WTC11 (cell line): ENCODE measurements at regions not wholly inside any gene's neighbourhood (a gene's known extent, or its start where the extent isn't known, plus 50 kb on each side); places are given as distances from the start of the nearest gene placed in this dataset.

Experiments
- ZNF121 ChIP-seq: sonication (generic); formaldehyde crosslinking; IDR thresholded peaks from 2 replicates; pipeline ENCODE4 v1.8.0; 2023; ENCODE audit warnings: missing genetic modification reagents
- ZNF317 ChIP-seq: sonication (generic); formaldehyde crosslinking; IDR thresholded peaks from 2 replicates; pipeline ENCODE4 v1.8.1; 2023; ENCODE audit warnings: low read depth, mild to moderate bottlenecking, moderate library complexity, missing genetic modification reagents, borderline replicate concordance

DNA sequence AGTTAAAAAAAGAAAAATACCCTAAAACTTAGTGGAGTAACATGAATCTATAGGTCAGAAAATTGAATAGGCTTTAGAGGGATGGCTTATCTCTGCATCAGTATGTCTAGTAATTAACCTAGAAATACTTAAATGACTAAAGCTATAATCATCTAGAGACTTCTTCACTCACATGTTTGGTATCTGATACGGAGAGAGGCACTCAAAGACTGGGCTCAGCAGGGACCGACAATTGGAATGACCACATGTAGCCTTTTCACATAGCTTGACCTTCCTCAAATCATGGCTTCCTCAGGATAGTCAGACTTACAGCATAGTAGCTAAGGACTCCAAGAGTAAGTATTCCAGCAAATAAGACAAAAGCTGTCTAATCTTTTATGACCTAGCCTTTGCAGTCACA is 105.3 kb upstream of the RORB start:
- TF ChIP-seq ZNF317 (CRISPR knock-in tag) (no peak), ZNF121 (no peak)
